Lower lobe of right lung (tissue), 2 donors: ENCODE measurements at regions not wholly inside any gene's neighbourhood (a gene's known extent, or its start where the extent isn't known, plus 50 kb on each side); places are given as distances from the start of the nearest gene placed in this dataset.

Experiments
- ATAC-seq, 2 donors: fragments of 200-7000 bp; cut with Tn5 transposase; one replicate each; pipeline ENCODE4 v1.9.1; 2020 to 2022; ENCODE audit warnings: mild to moderate bottlenecking in 2 of 2, moderate library complexity in 2 of 2
- DNase-seq: peaks from one replicate; pipeline ENCODE4 v3.0.0-alpha.2; 2020
- H3K27ac ChIP-seq: fragments of 200-600 bp; one replicate; pipeline ENCODE4 v1.8.0; 2022
- H3K27me3 ChIP-seq: fragments of 200-600 bp; one replicate; pipeline ENCODE4 v1.8.0; 2022; ENCODE audit warnings: low read depth
- H3K36me3 ChIP-seq: fragments of 200-600 bp; one replicate; pipeline ENCODE4 v1.8.0; 2022; ENCODE audit warnings: mild to moderate bottlenecking
- H3K4me1 ChIP-seq: fragments of 200-600 bp; one replicate; pipeline ENCODE4 v1.8.0; 2022
- H3K4me3 ChIP-seq: fragments of 200-600 bp; one replicate; pipeline ENCODE4 v1.8.0; 2022; ENCODE audit warnings: mild to moderate bottlenecking
- H3K9me3 ChIP-seq: fragments of 200-600 bp; one replicate; pipeline ENCODE4 v1.8.0; 2022
- intact Hi-C: fragments of 100-400 bp; cut with DNase I; formaldehyde crosslinking; loops from one replicate; pipeline ENCODE4 v1.11.0; 2022
- TF ChIP-seq, protein P1 (sequence below): fragments of 200-600 bp; IDR thresholded peaks from one replicate; pipeline ENCODE4 v1.8.0; 2022; ENCODE audit warnings: antibody characterized with exemption, mild to moderate bottlenecking
- donor health status: DM: no; HTN: yes; CAD: no; lungs with severe emphysema.

DNA sequence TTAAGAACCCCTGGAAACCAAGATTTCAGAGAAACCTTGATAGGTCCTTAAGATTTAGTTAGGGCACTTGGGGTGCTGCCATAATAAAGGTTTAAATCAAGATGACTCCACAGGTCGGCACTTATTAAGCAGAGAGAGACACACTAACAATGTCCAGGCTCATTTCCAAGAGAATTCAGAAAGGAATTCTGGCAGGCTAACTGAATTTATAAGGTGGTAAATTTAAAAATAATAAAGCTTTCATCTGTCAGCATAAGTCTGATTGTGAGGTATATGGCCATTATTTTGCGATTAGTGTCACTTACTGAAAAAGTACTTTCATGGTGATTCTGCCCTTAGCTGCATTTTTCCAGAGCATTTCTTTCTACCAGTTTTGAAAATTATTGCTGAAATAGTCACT is 472.7 kb downstream of the ARAP2 start:
- H3K4me1 ChIP-seq: no peaks in the 10 kb centered on the region
- H3K9me3 ChIP-seq: no peaks in the 10 kb centered on the region
- no peaks in the 10 kb centered on the region for H3K36me3 ChIP-seq
- TF ChIP-seq, protein P1, sequence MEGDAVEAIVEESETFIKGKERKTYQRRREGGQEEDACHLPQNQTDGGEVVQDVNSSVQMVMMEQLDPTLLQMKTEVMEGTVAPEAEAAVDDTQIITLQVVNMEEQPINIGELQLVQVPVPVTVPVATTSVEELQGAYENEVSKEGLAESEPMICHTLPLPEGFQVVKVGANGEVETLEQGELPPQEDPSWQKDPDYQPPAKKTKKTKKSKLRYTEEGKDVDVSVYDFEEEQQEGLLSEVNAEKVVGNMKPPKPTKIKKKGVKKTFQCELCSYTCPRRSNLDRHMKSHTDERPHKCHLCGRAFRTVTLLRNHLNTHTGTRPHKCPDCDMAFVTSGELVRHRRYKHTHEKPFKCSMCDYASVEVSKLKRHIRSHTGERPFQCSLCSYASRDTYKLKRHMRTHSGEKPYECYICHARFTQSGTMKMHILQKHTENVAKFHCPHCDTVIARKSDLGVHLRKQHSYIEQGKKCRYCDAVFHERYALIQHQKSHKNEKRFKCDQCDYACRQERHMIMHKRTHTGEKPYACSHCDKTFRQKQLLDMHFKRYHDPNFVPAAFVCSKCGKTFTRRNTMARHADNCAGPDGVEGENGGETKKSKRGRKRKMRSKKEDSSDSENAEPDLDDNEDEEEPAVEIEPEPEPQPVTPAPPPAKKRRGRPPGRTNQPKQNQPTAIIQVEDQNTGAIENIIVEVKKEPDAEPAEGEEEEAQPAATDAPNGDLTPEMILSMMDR: no peak
- no peak overlapping the region for H3K27ac ChIP-seq
- ATAC-seq: no peak
- no peak for DNase-seq
- intact Hi-C loops: no loop called here
- H3K4me3 ChIP-seq: no peak overlapping the region
- no peaks in the 10 kb centered on the region for H3K27me3 ChIP-seq

DNA sequence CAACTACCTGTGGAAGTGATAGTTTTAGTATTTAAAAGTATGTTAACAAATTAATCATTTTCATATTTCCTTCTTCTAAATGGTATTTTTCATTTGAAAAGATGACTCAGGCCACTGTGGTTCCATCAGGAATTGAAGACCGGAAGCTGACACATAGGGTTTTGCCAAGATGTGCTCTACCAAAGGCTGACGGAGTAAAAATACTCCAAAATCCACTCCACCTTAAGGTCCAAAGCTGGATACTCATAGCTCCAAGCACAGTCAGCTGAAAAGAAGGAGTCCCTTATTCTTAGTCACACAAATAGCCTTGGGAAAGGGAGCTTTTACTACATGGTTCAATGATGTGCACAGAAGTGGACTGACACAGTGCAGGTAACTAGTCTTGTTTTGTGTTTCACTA is 472.0 kb downstream of the ARAP2 start:
- Histone ChIP-seq H3K36me3 (no peaks in the 10 kb centered on the region), H3K27ac (no peak overlapping the region), H3K27me3 (no peaks in the 10 kb centered on the region), H3K4me3 (no peak overlapping the region), H3K9me3 (no peaks in the 10 kb centered on the region), H3K4me1 (no peaks in the 10 kb centered on the region)
- intact Hi-C loops: no loop called here
- TF ChIP-seq, protein P1: no peak
- DNase-seq (no peak), ATAC-seq (no peak)

DNA sequence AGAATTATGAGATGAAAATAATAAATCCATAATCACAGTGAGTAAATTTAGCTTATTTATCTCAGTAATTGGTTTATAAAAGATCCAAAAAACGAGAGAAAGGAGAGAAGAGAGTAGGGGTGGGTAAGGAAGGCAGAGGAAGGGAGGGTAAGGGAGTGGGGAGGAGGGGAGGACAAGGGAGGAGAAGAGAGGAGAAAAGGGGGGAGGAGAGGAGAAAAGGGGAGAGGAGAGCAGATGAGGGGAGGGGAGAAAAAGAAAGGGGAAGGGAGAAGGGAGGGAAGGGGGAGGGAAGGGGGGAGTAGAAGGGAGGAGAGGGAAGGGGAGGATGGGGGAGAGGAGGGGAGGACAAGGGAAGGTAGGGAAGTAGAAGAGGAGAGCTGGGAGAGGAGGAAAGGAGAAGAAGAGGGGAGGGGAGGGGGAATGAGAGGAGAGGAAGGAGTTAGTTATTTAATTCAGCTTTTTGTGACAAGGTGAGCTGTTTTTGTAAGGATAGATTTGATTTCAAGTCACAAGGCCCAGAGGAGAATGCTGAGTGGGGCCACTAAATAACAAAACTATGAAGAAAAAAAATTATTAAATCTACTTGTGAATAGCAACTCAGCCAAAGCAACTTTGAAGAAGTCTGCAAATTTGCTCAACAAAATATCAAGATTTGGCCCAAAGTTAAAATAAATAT is 454.3 kb downstream of the ARAP2 start:
- ATAC-seq (no peak), DNase-seq (no peak)
- no peaks in the 10 kb centered on the region for H3K27me3 ChIP-seq
- intact Hi-C loops: no loop called here
- H3K4me1 ChIP-seq: no peaks in the 10 kb centered on the region
- TF ChIP-seq, protein P1: no peak
- no peaks in the 10 kb centered on the region for H3K36me3 ChIP-seq
- no peaks in the 10 kb centered on the region for H3K9me3 ChIP-seq
- no peak overlapping the region for H3K27ac ChIP-seq
- H3K4me3 ChIP-seq: no peak overlapping the region

DNA sequence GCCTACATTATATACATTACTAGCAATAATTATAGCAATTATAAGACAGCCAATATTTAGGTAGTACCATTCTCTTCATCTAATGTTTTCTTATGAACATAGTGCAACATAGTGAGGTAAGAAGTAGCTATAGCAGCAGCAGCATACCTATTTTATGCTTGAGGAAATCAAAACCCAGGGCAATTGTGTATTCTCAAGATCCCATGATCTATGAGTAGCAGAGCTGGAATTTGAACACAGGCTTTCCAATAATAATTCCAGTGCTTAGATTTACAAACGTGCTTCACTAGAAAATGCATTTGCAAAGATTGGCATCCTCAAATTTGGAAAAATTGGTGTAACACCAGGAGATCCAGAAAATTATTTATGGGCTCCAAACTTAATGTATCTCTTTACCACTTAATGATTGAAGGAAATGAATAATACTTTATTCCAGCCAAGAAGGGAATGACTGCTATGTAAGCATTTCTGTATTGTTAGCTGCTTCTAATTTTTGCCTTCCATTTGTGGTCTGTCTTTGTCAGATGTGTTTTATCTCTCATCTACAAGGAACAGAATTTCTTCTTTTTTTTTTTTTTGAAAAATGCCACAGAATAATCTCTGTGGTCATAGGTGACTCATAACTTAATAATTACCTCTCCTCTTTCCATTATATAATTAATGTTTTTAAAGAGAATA is 451.1 kb downstream of the ARAP2 start:
- H3K9me3 ChIP-seq: no peaks in the 10 kb centered on the region
- TF ChIP-seq, protein P1: no peak

DNA sequence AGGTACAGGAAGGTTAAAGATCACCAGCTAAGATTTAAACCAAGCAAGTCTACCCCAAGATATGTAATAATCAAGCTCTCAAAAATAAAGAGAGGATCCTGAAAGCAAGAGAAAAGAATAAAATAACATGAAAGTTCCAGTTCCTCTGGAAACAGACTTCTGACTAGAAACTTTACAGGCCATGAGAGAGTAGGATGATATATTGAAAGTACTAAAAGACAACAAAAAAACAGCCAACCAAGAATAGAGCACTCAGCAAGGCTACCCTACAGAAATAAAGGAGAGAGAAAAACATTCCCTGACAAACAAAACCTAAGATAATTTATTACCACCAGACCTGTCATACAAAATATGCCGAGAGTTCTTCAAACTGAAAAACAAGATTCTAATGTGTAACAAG is 450.5 kb downstream of the ARAP2 start:
- no peak for DNase-seq
- no peaks in the 10 kb centered on the region for H3K4me1 ChIP-seq

More for the DNA sequence above, 451.1 kb downstream of the ARAP2 start:
- ATAC-seq (no peak), DNase-seq (no peak)
- intact Hi-C loops: no loop called here
- Histone ChIP-seq H3K4me1 (no peaks in the 10 kb centered on the region), H3K36me3 (no peaks in the 10 kb centered on the region), H3K4me3 (no peak overlapping the region), H3K27ac (no peak overlapping the region), H3K27me3 (no peaks in the 10 kb centered on the region)

More for the DNA sequence above, 450.5 kb downstream of the ARAP2 start:
- Histone ChIP-seq H3K4me3 (no peak overlapping the region), H3K36me3 (no peaks in the 10 kb centered on the region), H3K27me3 (no peaks in the 10 kb centered on the region), H3K9me3 (no peaks in the 10 kb centered on the region), H3K27ac (no peak overlapping the region)
- intact Hi-C loops: no loop called here
- TF ChIP-seq, protein P1: no peak
- ATAC-seq: no peak
